GM21515 (cell line): ENCODE measurements at regions not wholly inside any gene's neighbourhood (a gene's known extent, or its start where the extent isn't known, plus 50 kb on each side); places are given as distances from the start of the nearest gene placed in this dataset.

Experiments
- ATAC-seq: cut with Tn5 transposase; IDR thresholded peaks from one replicate; pipeline ENCODE4 v1.9.1; 2021; ENCODE audit not compliant: unreplicated experiment

- no peak for ATAC-seq
Measured at GRCh38 chr18:10032331-10033015, 118.7 kb downstream of the VAPA start.

- no peak for ATAC-seq
Measured at GRCh38 chr18:10033016-10033399, 119.2 kb downstream of the VAPA start.

GRCh38 chr18:10035281-10035991 is 121.6 kb downstream of the VAPA start:
- ATAC-seq: no peak

GRCh38 chr18:10036479-10036878 is 122.7 kb downstream of the VAPA start:
- no peak for ATAC-seq

- ATAC-seq: no peak
Measured at GRCh38 chr18:10037181-10037580, 123.4 kb downstream of the VAPA start.

- ATAC-seq: no peak
Measured at GRCh38 chr18:10038268-10038667, 124.5 kb downstream of the VAPA start.

GRCh38 chr18:10040287-10041011 is 126.6 kb downstream of the VAPA start:
- ATAC-seq: no peak

- no peak for ATAC-seq
Measured at GRCh38 chr18:10041180-10041579, 127.4 kb downstream of the VAPA start.

- no peak for ATAC-seq
Measured at GRCh38 chr18:10042492-10042891, 128.7 kb downstream of the VAPA start.

GRCh38 chr18:10044054-10044453 is 130.2 kb downstream of the VAPA start:
- ATAC-seq: no peak

- no peak for ATAC-seq
Measured at GRCh38 chr18:10045296-10045891, 131.6 kb downstream of the VAPA start.

- ATAC-seq: no peak
Measured at GRCh38 chr18:10046178-10046807, 132.5 kb downstream of the VAPA start.

GRCh38 chr18:10047237-10047636 is 133.4 kb downstream of the VAPA start:
- no peak for ATAC-seq

GRCh38 chr18:10049747-10050146 is 135.9 kb downstream of the VAPA start:
- no peak for ATAC-seq

GRCh38 chr18:10050956-10051355 is 137.1 kb downstream of the VAPA start:
- ATAC-seq: no peak

- no peak for ATAC-seq
Measured at GRCh38 chr18:10051877-10052631, 138.2 kb downstream of the VAPA start.

- ATAC-seq: no peak
Measured at GRCh38 chr18:10052871-10053270, 139.1 kb downstream of the VAPA start.

- ATAC-seq: no peak
Measured at GRCh38 chr18:10053861-10054260, 140.0 kb downstream of the VAPA start.

GRCh38 chr18:10054366-10054765 is 140.6 kb downstream of the VAPA start:
- ATAC-seq: no peak

GRCh38 chr18:10055125-10055750 is 141.4 kb downstream of the VAPA start:
- no peak for ATAC-seq
